IgD-negative memory B cell (primary cell): ENCODE measurements at regions not wholly inside any gene's neighbourhood (a gene's known extent, or its start where the extent isn't known, plus 50 kb on each side); places are given as distances from the start of the nearest gene placed in this dataset.
"Not testable (repeated sequence)": the region's sequence is repeated elsewhere in the genome, so short reads cannot be mapped to it uniquely, and the experiment has no call there.

Source experiments
- H3K27ac Mint-ChIP-seq, 3 donors: one replicate each; pipeline ENCODE4 v1.8.0; 2020 to 2022; ENCODE audit warnings: mild to moderate bottlenecking in 3 of 3, mixed read lengths in 3 of 3, moderate library complexity in 1 of 3
- H3K27me3 Mint-ChIP-seq: one replicate; pipeline ENCODE4 v1.8.0; 2021; ENCODE audit warnings: mixed read lengths
- H3K36me3 Mint-ChIP-seq: one replicate; pipeline ENCODE4 v1.8.0; 2020; ENCODE audit warnings: mild to moderate bottlenecking, mixed read lengths
- H3K4me1 Mint-ChIP-seq, 3 donors: one replicate each; pipeline ENCODE4 v1.8.0; 2020 to 2022; ENCODE audit warnings: mixed read lengths in 3 of 3, mild to moderate bottlenecking in 1 of 3
- H3K4me3 Mint-ChIP-seq, 4 donors: one replicate each; pipeline ENCODE4 v1.8.0; 2020 to 2022; ENCODE audit warnings: mild to moderate bottlenecking in 4 of 4, mixed read lengths in 4 of 4, moderate library complexity in 3 of 4
- H3K9me3 Mint-ChIP-seq, 3 donors: one replicate each; pipeline ENCODE4 v1.8.0; 2020 to 2021; ENCODE audit warnings: mixed read lengths in 3 of 3, mild to moderate bottlenecking in 1 of 3

DNA sequence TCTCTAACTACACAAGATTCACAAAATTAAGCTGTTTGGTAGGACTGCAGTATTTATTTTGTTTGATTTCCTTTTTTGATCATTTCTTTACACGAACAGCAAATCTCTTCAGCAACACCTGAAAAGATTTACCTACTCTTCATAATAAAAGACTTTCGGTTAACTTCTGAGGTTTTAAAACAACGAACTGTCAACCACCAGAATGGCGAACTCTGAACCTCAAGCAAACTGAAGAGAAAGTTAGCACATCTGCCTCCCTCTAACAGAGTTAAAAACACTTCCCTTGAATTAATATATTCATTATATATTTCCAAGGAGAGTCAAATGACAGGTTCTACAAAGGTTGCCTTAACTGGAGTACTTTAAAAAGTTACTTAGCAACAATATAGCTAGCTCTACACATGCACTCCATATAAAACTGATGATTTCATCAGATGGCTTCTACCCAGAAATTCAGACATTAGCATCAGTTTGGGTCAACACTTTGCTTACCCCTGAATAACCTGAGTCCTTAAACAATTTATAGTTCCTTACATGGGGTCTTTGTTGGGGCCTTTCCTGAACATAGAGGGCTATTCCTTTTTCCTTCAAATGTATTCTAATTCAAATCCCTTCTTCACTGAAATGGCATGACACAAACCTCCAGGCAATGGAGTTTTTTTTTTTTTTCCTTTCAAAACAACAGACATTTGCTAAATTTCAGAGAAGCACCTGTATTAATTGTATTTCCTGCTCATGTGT lies 118.3 kb downstream of the SEM1 start:
- Mint-ChIP-seq H3K27ac (no peak overlapping the region), H3K36me3 (no peaks in the 10 kb centered on the region), H3K4me1 (no peaks in the 10 kb centered on the region), H3K4me3 (no peak overlapping the region), H3K27me3 (peaks cover 5% of the 10 kb centered on the region), H3K9me3 (peaks cover 0 to 1% (median 0%) of the 10 kb centered on the region in 3 donors)

DNA sequence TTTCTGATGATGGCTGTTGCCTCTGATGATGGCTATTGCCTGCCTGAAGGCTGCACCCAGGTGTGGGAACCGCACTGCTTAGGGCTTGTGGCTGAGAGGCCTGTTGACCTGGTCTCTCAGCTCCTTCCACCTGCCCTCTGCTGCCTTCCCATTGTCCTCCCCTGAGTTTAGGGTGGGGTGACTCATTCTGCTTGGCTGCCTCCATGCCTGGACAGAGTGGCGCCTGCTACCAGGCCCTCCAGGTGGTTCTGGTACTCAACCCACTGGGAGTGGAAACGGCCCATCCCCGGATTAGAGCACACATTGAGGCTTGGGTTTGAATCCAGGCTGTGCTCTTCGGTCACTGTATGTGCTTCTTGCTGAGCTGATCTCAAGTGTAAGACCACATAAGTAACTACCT lies 120.6 kb downstream of the SEM1 start:
- Mint-ChIP-seq H3K27ac (no peak overlapping the region), H3K4me1 (no peaks in the 10 kb centered on the region), H3K27me3 (peaks cover 5% of the 10 kb centered on the region), H3K9me3 (no peaks in the 10 kb centered on the region), H3K36me3 (no peaks in the 10 kb centered on the region), H3K4me3 (no peak overlapping the region)

DNA sequence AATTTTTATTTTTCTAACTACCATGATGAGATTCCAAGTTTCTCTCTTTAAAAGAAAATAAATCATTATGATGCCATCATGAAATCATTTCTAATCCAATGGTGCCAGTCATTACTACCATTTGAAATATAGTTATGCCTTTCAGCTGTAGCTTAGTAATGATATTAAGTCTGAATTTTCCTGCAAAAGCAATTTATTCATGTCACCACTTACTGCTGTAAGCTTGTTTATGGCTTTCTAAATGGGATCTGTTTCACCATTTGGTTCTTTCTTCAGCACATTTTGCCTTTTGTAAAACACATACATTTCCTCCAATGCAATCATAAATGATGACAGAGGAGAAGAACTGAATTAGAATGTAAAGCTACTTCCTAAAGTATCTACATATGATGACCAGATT lies 130.5 kb downstream of the SEM1 start:
- peaks cover 0 to 1% (median 0%) of the 10 kb centered on the region in 3 donors for H3K4me1 Mint-ChIP-seq
- H3K4me3 Mint-ChIP-seq = no peak overlapping the region
- no peaks in the 10 kb centered on the region for H3K36me3 Mint-ChIP-seq
- no peak overlapping the region for H3K27ac Mint-ChIP-seq
- peaks cover 3 to 7% (median 4%) of the 10 kb centered on the region in 3 donors for H3K9me3 Mint-ChIP-seq
- peaks cover 3% of the 10 kb centered on the region for H3K27me3 Mint-ChIP-seq

DNA sequence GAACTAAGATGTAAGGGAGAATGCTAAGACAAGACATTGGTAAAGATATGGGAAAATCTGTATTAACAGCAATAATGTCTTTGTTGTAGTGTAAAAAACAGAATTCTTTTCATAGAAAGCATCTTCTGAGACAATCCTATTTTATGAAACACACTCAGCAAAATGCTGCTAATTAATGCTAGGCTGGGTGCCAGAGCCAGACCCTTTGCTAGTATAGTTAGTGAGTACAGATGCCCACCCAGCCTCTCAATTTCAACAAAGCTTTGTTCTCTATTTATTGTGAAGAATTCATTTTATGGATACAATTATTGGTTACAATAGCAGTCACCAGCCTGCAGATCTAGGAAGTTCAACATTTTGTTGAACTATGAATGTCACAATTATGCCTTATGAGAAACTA lies 131.0 kb downstream of the SEM1 start:
- peaks cover 3 to 7% (median 4%) of the 10 kb centered on the region in 3 donors for H3K9me3 Mint-ChIP-seq
- peaks cover 0 to 1% (median 0%) of the 10 kb centered on the region in 3 donors for H3K4me1 Mint-ChIP-seq
- H3K36me3 Mint-ChIP-seq = no peaks in the 10 kb centered on the region
- H3K27me3 Mint-ChIP-seq = peaks cover 3% of the 10 kb centered on the region
- H3K4me3 Mint-ChIP-seq = no peak overlapping the region
- no peak overlapping the region for H3K27ac Mint-ChIP-seq

DNA sequence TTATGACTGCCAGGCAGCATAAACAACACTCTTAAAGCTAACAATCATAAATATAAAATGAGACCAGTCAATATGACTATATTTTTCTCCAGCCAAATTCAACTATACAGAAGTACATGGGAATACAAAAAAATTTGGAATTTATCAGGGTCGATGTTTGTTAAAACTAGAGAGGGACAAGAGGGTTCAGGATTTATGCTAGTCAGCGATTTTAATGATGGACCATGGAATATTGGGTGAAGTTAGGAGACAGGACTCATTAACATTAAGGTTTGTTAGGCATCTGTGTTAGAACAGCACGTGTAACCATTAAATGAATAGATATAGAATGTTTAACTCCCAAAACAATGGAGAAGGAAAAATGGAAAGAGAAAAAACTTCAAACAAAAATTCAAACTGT lies 146.2 kb downstream of the SEM1 start:
- Mint-ChIP-seq H3K27ac (no peak overlapping the region), H3K4me1 (no peaks in the 10 kb centered on the region), H3K27me3 (peaks cover under 1% of the 10 kb centered on the region), H3K36me3 (no peaks in the 10 kb centered on the region), H3K4me3 (no peak overlapping the region), H3K9me3 (peaks cover 0 to 2% (median 0%) of the 10 kb centered on the region in 3 donors)

DNA sequence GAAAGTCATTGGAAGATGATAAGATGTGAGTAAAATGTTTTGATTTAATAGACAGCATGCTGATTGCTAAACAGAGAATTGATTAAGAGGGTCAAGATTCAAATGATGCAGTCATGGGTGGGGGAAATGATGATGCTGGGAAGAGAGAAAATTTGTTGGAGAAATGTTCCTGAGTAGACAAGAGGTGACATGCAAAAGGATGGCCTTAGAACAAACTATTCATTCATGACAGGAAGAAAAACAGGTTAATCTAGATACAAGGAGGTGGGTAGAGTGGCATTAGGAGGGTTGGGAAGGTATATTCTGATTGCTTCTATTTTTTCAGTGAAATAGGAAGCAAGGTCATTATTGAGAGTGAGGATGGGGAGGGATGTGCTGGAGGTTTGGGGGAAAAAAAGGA lies 146.7 kb downstream of the SEM1 start:
- Mint-ChIP-seq H3K36me3 (no peaks in the 10 kb centered on the region), H3K4me1 (no peaks in the 10 kb centered on the region)

DNA sequence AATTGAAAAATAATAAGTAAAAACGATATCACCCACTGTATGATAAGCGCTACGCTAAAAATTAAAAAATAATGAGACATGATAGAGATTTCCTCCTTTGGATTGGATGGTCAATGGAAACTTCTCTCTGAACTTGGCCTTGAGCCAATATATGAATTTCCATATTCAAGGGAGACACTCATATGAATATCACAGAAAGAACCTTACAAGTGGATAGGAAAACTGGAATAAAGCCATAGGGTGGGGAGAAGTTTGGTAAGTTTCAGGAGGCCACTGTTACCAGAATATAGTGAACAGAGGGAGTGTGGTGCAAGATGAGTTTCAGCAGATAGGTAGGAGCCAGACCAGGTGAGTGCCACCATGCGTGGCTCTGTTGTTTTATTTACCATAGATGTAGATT lies 147.2 kb downstream of the SEM1 start:
- Mint-ChIP-seq H3K27ac (no peak overlapping the region), H3K36me3 (no peaks in the 10 kb centered on the region), H3K4me1 (no peaks in the 10 kb centered on the region), H3K27me3 (peaks cover 2% of the 10 kb centered on the region), H3K4me3 (no peak overlapping the region), H3K9me3 (peaks cover 0 to 5% (median 0%) of the 10 kb centered on the region in 3 donors)

More for the DNA sequence above, 146.7 kb downstream of the SEM1 start:
- H3K9me3 Mint-ChIP-seq = peaks cover 0 to 5% (median 0%) of the 10 kb centered on the region in 3 donors
- peaks cover 2% of the 10 kb centered on the region for H3K27me3 Mint-ChIP-seq
- H3K27ac Mint-ChIP-seq = no peak overlapping the region
- H3K4me3 Mint-ChIP-seq = no peak overlapping the region

DNA sequence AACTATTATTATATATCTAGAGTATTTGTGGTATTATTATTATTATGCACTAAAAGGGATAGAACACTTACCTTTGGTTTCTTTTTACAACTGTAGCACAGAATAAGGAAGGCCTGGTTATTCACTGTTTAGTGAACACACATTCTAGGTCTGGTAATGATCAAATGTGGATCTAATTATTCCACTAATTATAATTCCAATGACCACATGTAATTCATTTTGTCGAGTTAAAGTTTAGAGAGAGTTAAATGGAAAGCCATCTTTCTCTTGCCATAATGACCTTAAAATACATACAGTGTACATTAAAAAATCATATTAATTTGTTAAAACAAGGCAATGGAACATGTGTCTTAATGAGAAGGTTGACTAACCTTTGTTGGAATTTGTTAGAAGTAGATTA lies 147.8 kb downstream of the SEM1 start:
- H3K4me3 Mint-ChIP-seq = no peak overlapping the region
- no peaks in the 10 kb centered on the region for H3K36me3 Mint-ChIP-seq
- H3K9me3 Mint-ChIP-seq = peaks cover 0 to 5% (median 0%) of the 10 kb centered on the region in 3 donors

DNA sequence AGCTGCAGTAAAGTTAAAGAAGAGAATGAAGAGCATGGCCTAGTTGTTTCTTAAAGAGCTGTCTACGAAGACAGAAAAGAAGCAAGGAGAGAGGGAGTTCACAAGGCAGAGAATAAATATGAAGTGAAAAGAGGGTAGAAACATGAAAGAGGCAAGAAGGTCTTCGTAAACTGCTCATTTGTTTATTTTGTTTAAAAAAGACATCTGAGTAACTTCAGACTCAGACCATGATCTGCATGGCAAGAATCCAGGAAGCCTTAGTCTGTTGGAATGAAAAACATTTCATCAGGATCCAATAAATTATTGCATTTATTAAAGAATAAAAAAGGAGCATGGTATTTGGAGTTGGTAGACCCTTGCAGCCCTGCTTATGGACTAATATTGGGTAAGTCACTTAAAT lies 151.1 kb downstream of the SEM1 start:
- H3K27ac Mint-ChIP-seq = no peak overlapping the region
- peaks cover 0 to 5% (median 0%) of the 10 kb centered on the region in 3 donors for H3K9me3 Mint-ChIP-seq

More for the DNA sequence above, 147.8 kb downstream of the SEM1 start:
- H3K4me1 Mint-ChIP-seq = no peaks in the 10 kb centered on the region
- peaks cover 2% of the 10 kb centered on the region for H3K27me3 Mint-ChIP-seq
- H3K27ac Mint-ChIP-seq = no peak overlapping the region

DNA sequence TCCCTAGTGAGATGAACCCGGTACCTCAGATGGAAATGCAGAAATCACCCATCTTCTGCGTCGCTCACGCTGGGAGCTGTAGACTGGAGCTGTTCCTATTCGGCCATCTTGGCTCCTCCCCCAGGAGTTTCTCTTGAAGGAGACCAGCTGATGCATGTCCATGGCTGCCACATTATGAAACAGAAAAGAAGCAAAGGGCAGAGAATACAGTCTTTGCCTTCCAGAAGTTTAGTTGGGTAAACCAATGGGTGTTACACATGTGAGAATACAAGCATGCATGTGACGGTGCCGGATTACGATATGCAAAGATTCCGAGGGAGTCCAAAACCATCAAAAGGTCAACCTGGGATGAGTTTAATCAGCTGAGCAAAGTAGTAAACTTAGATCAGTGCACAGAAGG lies 151.6 kb downstream of the SEM1 start:
- H3K4me3 Mint-ChIP-seq = no peak overlapping the region

More for the DNA sequence above, 151.1 kb downstream of the SEM1 start:
- no peak overlapping the region for H3K4me3 Mint-ChIP-seq
- H3K27me3 Mint-ChIP-seq = peaks cover 2% of the 10 kb centered on the region
- H3K4me1 Mint-ChIP-seq = peaks cover 0 to 1% (median 0%) of the 10 kb centered on the region in 3 donors
- no peaks in the 10 kb centered on the region for H3K36me3 Mint-ChIP-seq

DNA sequence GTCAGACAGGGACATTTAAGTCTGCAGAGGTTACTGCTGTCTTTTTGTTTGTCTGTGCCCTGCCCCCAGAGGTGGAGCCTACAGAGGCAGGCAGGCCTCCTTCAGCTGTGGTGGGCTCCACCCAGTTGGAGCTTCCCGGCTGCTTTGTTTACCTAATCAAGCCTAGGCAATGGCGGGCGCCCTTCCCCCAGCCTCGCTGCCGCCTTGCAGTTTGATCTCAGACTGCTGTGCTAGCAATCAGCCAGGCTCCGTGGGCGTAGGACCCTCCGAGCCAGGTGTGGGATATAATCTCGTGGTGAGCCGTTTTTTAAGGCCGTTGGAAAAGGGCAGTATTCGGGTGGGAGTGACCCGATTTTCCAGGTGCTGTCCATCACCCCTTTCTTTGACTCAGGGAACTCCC lies 152.0 kb downstream of the SEM1 start:
- H3K4me1 Mint-ChIP-seq, H3K27me3 Mint-ChIP-seq, H3K9me3 Mint-ChIP-seq, H3K27ac Mint-ChIP-seq, H3K36me3 Mint-ChIP-seq, H3K4me3 Mint-ChIP-seq: not testable (repeated sequence)

More for the DNA sequence above, 151.6 kb downstream of the SEM1 start:
- no peak overlapping the region for H3K27ac Mint-ChIP-seq
- H3K36me3 Mint-ChIP-seq = no peaks in the 10 kb centered on the region
- H3K4me1 Mint-ChIP-seq = peaks cover 0 to 1% (median 0%) of the 10 kb centered on the region in 3 donors
- peaks cover 2% of the 10 kb centered on the region for H3K27me3 Mint-ChIP-seq
- H3K9me3 Mint-ChIP-seq = peaks cover 0 to 5% (median 0%) of the 10 kb centered on the region in 3 donors

DNA sequence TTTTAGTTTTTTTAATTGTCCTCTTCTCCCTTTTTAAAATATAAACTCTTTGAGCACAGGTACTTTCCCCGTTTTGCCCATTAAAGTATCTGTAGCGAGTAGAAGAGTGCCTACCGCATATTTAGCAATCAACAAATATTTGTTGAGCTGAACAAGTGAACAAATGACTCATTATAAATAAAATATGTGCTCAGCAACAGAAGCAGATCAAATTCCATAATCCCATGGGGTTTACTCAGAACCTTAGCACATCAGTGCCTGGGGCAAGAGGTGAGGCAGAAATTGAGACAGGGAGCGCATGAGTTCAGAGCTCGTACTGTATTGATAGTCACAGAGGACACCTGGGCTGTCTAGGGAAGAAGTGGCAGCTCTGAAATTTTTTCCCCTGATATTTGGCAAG lies 161.0 kb downstream of the SEM1 start:
- Mint-ChIP-seq H3K4me3 (no peak overlapping the region), H3K27me3 (no peaks in the 10 kb centered on the region), H3K36me3 (no peaks in the 10 kb centered on the region), H3K27ac (no peak overlapping the region), H3K9me3 (peaks cover 0 to 7% (median 0%) of the 10 kb centered on the region in 3 donors), H3K4me1 (no peaks in the 10 kb centered on the region)

DNA sequence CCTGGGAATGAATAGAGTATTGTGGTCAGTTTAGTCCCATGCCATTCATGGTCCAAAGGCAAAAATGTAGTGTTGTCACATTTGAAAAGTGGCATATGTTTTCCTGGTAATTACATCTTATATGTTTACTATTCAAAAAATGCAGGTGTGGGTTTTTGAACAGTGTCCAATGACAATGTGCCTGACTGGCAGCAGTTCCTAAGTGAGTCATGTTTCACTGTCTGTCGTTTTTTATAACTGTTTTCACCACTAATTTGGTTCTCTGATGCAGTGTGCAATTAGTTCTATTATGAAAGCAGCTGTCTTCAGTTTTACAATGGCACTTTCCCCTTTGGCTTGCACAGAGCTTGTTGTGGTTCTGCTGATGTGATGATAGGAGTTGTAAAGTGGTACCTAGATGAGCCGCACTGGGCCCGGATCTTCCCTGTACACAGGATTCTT lies 162.3 kb downstream of the SEM1 start:
- H3K27me3 Mint-ChIP-seq = no peaks in the 10 kb centered on the region
- H3K9me3 Mint-ChIP-seq = peaks cover 0 to 7% (median 0%) of the 10 kb centered on the region in 3 donors
- H3K36me3 Mint-ChIP-seq = no peaks in the 10 kb centered on the region
- no peaks in the 10 kb centered on the region for H3K4me1 Mint-ChIP-seq
- no peak overlapping the region for H3K4me3 Mint-ChIP-seq
- no peak overlapping the region for H3K27ac Mint-ChIP-seq

DNA sequence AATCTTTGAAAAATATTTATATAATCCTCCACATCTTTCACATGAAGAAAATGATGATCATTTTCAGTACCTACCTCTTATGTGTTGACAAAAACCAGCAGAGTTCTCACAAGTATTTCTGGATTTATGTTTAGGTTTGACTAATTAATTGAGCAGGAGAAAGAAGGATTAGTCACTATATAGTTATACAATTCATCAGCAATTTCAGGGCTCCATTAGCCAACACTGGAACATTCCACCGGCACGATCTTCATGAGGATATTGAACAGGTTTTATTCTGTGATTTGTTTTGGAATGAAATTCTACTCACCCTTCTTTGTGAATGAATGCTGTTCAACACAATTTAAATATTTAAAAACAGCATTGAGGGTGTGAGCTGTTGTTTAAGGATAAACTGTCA lies 163.2 kb downstream of the SEM1 start:
- H3K36me3 Mint-ChIP-seq = no peaks in the 10 kb centered on the region
- peaks cover 0 to 2% (median 0%) of the 10 kb centered on the region in 3 donors for H3K4me1 Mint-ChIP-seq
- H3K4me3 Mint-ChIP-seq = no peak overlapping the region
- peaks cover 0 to 5% (median 0%) of the 10 kb centered on the region in 3 donors for H3K9me3 Mint-ChIP-seq
- no peak overlapping the region for H3K27ac Mint-ChIP-seq
- H3K27me3 Mint-ChIP-seq = no peaks in the 10 kb centered on the region

DNA sequence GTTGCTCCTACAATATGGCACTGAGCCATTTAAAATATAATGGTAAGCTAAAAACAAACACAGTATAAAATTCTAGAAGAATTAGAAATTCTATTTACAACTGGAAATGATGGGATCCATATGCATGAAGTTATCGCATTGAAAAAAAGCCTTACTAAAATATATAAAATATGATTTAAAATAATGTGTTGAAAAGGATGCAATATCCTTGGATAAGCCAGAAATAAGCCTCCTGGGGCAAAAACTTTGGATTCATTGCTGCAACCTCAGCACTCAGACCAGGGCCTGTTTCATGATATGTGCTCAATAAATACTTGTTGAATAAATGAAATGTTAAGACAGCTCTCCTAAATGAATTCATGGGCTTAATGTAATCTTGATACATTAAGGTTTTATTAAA lies 170.2 kb downstream of the SEM1 start:
- no peaks in the 10 kb centered on the region for H3K27me3 Mint-ChIP-seq
- no peak overlapping the region for H3K4me3 Mint-ChIP-seq
- peaks cover 0 to 4% (median 3%) of the 10 kb centered on the region in 3 donors for H3K4me1 Mint-ChIP-seq
- H3K27ac Mint-ChIP-seq = no peak overlapping the region
- H3K9me3 Mint-ChIP-seq = peaks cover 0 to 5% (median 1%) of the 10 kb centered on the region in 3 donors
- H3K36me3 Mint-ChIP-seq = no peaks in the 10 kb centered on the region

DNA sequence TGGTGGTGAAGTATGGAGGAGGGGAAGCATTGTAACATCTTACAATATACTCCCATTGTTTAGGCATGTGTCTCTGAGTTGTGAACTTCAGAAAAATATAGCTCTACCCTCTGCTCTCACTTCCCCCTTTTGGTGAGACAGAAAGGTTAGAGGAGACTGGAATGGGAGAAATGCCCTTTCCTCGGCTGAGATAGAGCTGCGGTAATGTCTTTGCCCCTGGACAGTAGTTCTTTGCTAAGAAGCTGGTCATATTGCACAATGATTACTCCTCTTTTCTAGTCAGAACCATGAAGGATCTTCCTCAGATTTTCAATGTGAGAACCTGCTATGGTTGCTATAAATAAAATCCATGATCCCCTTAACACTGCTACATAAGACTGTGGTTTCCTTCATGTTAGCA lies 171.0 kb downstream of the SEM1 start:
- H3K27ac Mint-ChIP-seq = no peak overlapping the region
- peaks cover 0 to 4% (median 3%) of the 10 kb centered on the region in 3 donors for H3K4me1 Mint-ChIP-seq
- H3K27me3 Mint-ChIP-seq = no peaks in the 10 kb centered on the region
- peaks cover 0 to 5% (median 1%) of the 10 kb centered on the region in 3 donors for H3K9me3 Mint-ChIP-seq
- H3K4me3 Mint-ChIP-seq = no peak overlapping the region
- no peaks in the 10 kb centered on the region for H3K36me3 Mint-ChIP-seq
